HEK293 (cell line): ENCODE measurements at regions not wholly inside any gene's neighbourhood (a gene's known extent, or its start where the extent isn't known, plus 50 kb on each side); places are given as distances from the start of the nearest gene placed in this dataset.
"Not testable (repeated sequence)": the region's sequence is repeated elsewhere in the genome, so short reads cannot be mapped to it uniquely, and the experiment has no call there.

ENCODE experiments used
- CTCF ChIP-seq: fragments of 450-650 bp; formaldehyde crosslinking; IDR thresholded peaks from 2 replicates; pipeline ENCODE4 v1.5.1; 2016; ENCODE audit warnings: missing biosample characterization, missing genetic modification characterization
- GLI4 ChIP-seq: fragments of 450-650 bp; formaldehyde crosslinking; IDR thresholded peaks from 2 replicates; pipeline ENCODE4 v1.5.1; 2016; ENCODE audit warnings: missing biosample characterization, missing genetic modification characterization
- ZNF146 ChIP-seq: fragments of 450-650 bp; formaldehyde crosslinking; IDR thresholded peaks from 2 replicates; pipeline ENCODE4 v1.5.1; 2016; ENCODE audit warnings: missing biosample characterization, missing genetic modification characterization
- ZNF211 ChIP-seq: fragments of 450-650 bp; formaldehyde crosslinking; IDR thresholded peaks from 2 replicates; pipeline ENCODE4 v1.5.1; 2016; ENCODE audit warnings: low read depth, missing biosample characterization, missing genetic modification characterization

- TF ChIP-seq GLI4, CTCF, ZNF146, ZNF211 (tag by site-specific recombination): not testable (repeated sequence)
These were observed 95.8 kb upstream of the ANKRD30BL start for GRCh38 chr2:132257301-132258171.
